ENCODE measurements at regions not wholly inside any gene's neighbourhood (a gene's known extent, or its start where the extent isn't known, plus 50 kb on each side); places are given as distances from the start of the nearest gene placed in this dataset.

GRCh38 chr3:73743551-73743950 lies 118.8 kb upstream of the PDZRN3 start:
- DNase-seq = no peak
- Histone ChIP-seq H3K36me3 (no peaks in the 10 kb centered on the region), H3K9me3 (no peaks in the 10 kb centered on the region), H3K4me3 (no peak overlapping the region), H3K27me3 (no peaks in the 10 kb centered on the region)

DNA sequence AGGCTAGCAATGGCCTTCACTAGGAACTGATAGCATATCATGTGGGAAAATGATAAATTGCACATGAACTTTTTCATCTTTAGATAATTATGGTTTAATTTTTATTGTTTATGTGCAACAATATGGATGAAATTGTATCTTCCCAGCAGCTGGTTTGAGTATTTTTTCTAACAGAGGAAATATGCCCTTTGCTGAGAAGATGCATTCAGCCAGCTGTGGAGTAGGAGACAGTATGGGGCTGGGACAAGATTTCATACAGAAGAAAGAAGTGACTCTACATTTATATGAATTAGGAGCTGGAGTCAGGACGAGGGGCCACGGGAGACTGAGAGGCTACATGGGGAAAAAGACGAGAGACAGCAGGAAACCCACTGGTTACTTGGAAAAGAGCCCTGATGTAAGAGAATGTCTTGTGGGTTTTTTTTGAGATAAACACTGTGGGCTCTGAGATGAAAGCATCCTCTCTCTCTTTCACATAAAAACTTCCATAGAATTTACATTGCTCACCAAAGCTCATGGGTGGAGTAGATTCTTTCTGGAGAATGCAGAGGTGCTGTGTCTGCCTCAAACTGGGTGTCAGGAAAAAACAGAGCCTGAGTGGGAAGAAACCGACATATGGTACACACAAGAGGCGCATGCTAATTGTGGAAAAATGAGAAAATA lies 115.2 kb upstream of the PDZRN3 start:
- no peaks in the 10 kb centered on the region for H3K36me3 ChIP-seq
- no peaks in the 10 kb centered on the region for H3K27me3 ChIP-seq
- H3K9me3 ChIP-seq = no peaks in the 10 kb centered on the region
- H3K4me3 ChIP-seq = no peak overlapping the region
- no peak for DNase-seq

GRCh38 chr3:73738711-73739110 lies 114.0 kb upstream of the PDZRN3 start:
- H3K4me3 ChIP-seq = no peak overlapping the region
- no peak for DNase-seq
- H3K36me3 ChIP-seq = no peaks in the 10 kb centered on the region
- no peaks in the 10 kb centered on the region for H3K9me3 ChIP-seq
- H3K27me3 ChIP-seq = no peaks in the 10 kb centered on the region

GRCh38 chr3:73734211-73735089 lies 109.7 kb upstream of the PDZRN3 start:
- Histone ChIP-seq H3K9me3 (no peaks in the 10 kb centered on the region), H3K36me3 (no peaks in the 10 kb centered on the region), H3K27me3 (no peaks in the 10 kb centered on the region), H3K4me3 (no peak overlapping the region)
- no peak for DNase-seq

GRCh38 chr3:73733746-73734145 lies 109.0 kb upstream of the PDZRN3 start:
- Histone ChIP-seq H3K27me3 (no peaks in the 10 kb centered on the region), H3K36me3 (no peaks in the 10 kb centered on the region), H3K4me3 (no peak overlapping the region), H3K9me3 (no peaks in the 10 kb centered on the region)
- DNase-seq = no peak

- Histone ChIP-seq H3K36me3 (no peaks in the 10 kb centered on the region), H3K9me3 (no peaks in the 10 kb centered on the region), H3K4me3 (no peak overlapping the region), H3K27me3 (no peaks in the 10 kb centered on the region)
- DNase-seq = no peak
Measured at GRCh38 chr3:73729969-73730440, 105.3 kb upstream of the PDZRN3 start.

GRCh38 chr3:73727854-73728253 lies 103.1 kb upstream of the PDZRN3 start:
- DNase-seq = no peak
- Histone ChIP-seq H3K9me3 (no peaks in the 10 kb centered on the region), H3K4me3 (no peak overlapping the region), H3K36me3 (no peaks in the 10 kb centered on the region), H3K27me3 (no peaks in the 10 kb centered on the region)

- H3K36me3 ChIP-seq = no peaks in the 10 kb centered on the region
- no peak overlapping the region for H3K4me3 ChIP-seq
- H3K9me3 ChIP-seq = no peaks in the 10 kb centered on the region
- no peaks in the 10 kb centered on the region for H3K27me3 ChIP-seq
- DNase-seq = peak; percentile 11
Measured at GRCh38 chr3:73727117-73727821, 102.5 kb upstream of the PDZRN3 start.

DNA sequence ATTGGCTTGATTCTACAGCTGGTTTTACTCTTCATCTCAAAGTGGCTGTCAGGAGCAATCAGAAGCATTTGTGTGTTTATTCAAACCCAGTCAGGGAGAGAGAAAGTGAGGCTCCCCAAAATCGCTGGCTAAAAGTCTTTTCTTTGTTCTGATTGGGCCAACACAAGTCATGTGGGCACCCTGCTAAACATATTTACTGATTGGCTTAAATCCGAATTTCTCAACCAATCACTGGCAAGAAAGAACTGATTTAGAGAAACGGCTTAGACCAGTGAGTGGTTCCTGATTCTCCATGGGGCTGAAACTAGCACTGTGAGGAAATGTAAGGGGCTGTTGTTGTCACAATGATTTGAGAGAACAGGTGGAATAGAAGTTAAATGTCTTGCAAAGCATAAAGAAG lies 98.9 kb upstream of the PDZRN3 start:
- Histone ChIP-seq H3K27me3 (no peaks in the 10 kb centered on the region), H3K4me3 (no peak overlapping the region), H3K9me3 (no peaks in the 10 kb centered on the region), H3K36me3 (no peaks in the 10 kb centered on the region)
- DNase-seq = no peak

- Histone ChIP-seq H3K4me3 (peak overlapping the region; percentile 16; the same call in 1 of the 2 replicates), H3K9me3 (no peaks in the 10 kb centered on the region)
- peak; percentile 31 for DNase-seq
Measured at GRCh38 chr3:73719861-73720260, 95.1 kb upstream of the PDZRN3 start.

DNA sequence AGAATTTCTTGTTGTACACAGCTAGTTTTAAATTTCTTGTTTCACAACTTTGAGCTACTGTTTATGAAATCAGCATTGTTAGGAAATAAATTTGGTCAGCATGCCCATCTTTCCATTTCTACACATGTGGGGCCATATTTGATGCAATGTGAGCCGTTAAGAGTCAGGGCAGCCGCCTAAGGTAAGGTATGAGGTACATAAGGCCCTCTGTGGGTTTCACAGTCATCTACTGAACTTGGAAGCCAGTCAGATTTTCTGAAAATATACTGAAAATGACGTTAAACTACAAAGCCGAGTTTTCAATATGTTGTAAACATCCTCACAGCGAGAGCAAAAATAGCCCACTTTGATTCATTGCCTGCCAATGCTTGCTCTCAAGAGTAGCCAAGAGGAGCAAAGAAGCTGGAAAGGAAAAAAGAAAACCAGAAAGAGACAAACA lies 94.7 kb upstream of the PDZRN3 start:
- H3K27me3 ChIP-seq = no peaks in the 10 kb centered on the region
- peak overlapping the region; percentile 16; the same call in 1 of the 2 replicates for H3K4me3 ChIP-seq
- DNase-seq = peak; percentile 2
- H3K36me3 ChIP-seq = no peaks in the 10 kb centered on the region
- H3K9me3 ChIP-seq = no peaks in the 10 kb centered on the region

More at GRCh38 chr3:73719861-73720260, 95.1 kb upstream of the PDZRN3 start:
- Histone ChIP-seq H3K27me3 (no peaks in the 10 kb centered on the region), H3K36me3 (no peaks in the 10 kb centered on the region)

- Histone ChIP-seq H3K9me3 (no peaks in the 10 kb centered on the region), H3K36me3 (no peaks in the 10 kb centered on the region), H3K4me3 (no peak overlapping the region), H3K27me3 (no peaks in the 10 kb centered on the region)
- no peak for DNase-seq
Measured at GRCh38 chr3:73718326-73719110, 93.8 kb upstream of the PDZRN3 start.

- no peaks in the 10 kb centered on the region for H3K9me3 ChIP-seq
- no peak overlapping the region for H3K4me3 ChIP-seq
- no peaks in the 10 kb centered on the region for H3K36me3 ChIP-seq
- no peak for DNase-seq
- H3K27me3 ChIP-seq = no peaks in the 10 kb centered on the region
Measured at GRCh38 chr3:73716418-73716817, 91.7 kb upstream of the PDZRN3 start.

DNA sequence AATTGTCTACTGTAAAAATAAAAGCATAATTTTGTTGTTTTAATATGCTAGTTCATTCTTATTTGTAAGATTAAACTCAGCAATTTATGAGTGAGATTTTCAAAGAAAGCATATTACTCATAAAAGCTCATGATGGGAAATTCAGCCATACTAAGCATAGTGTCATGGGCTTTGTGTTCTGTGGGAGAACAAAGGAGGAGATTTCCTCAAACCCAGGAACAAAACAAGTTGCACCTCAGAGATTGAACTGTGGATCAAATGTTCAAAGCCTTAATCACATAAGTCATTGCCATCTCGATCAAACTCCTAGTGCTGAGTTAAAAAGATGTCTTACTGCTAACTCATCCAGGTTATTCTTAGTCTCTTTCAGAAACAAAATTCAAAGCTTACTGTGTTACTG lies 85.6 kb upstream of the PDZRN3 start:
- Histone ChIP-seq H3K27me3 (no peaks in the 10 kb centered on the region), H3K36me3 (no peaks in the 10 kb centered on the region), H3K4me3 (no peak overlapping the region), H3K9me3 (no peaks in the 10 kb centered on the region)
- DNase-seq = no peak

DNA sequence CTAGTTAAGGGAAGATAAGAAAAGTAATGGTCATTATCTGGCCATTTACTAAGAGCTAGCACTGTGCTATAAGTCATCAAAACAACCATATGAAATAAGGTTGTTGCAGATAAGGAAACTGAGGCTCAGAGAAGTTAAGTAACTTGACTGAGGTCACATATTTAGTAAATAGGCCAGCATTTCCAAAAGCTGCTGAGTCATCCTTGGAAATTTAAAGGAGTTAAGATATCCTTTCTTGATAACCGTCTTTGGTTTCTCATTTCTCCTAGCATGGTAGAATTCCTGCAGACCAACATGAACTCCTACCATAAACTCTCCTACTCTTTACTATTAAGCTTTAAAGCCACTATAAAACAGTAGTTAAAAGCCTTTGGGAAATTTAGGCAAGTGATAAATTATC lies 85.0 kb upstream of the PDZRN3 start:
- Histone ChIP-seq H3K27me3 (no peaks in the 10 kb centered on the region), H3K4me3 (no peak overlapping the region), H3K36me3 (no peaks in the 10 kb centered on the region), H3K9me3 (no peaks in the 10 kb centered on the region)
- no peak for DNase-seq

GRCh38 chr3:73708956-73709355 lies 84.2 kb upstream of the PDZRN3 start:
- no peaks in the 10 kb centered on the region for H3K27me3 ChIP-seq
- no peaks in the 10 kb centered on the region for H3K36me3 ChIP-seq

More at GRCh38 chr3:73708956-73709355, 84.2 kb upstream of the PDZRN3 start:
- Histone ChIP-seq H3K4me3 (no peak overlapping the region), H3K9me3 (no peaks in the 10 kb centered on the region)
- DNase-seq = no peak

All from MG63 (cell line).